ENCODE measurements at regions not wholly inside any gene's neighbourhood (a gene's known extent, or its start where the extent isn't known, plus 50 kb on each side); places are given as distances from the start of the nearest gene placed in this dataset.
A peak's percentile ranks its signal among the peaks of the same experiment; 100 is the strongest.
"Not testable (repeated sequence)": the region's sequence is repeated elsewhere in the genome, so short reads cannot be mapped to it uniquely, and the experiment has no call there.

DNA sequence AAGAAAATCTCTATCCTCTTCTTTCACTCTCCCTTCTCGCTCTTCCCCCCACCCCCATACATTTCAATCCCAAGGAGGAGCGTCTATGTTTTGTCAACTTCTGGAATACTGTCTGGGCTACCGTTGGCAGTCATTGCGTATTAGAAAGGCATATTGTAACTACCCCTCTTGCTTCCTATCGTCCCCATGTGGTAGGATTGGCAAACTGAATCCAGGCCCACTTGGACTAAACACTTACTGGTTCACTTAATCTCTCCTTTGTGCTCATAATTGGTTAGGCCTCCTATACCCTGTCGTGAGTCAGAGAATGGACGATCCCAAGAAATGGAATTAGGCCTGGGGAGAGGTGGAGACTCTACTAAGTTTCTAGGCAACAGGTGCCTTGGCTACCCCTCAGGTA, 68.8 kb upstream of the SLC8A3 start:
- DNase-seq (ENCODE audit: low spot score): no peak
- H3K4me3 ChIP-seq (ENCODE audit: severe bottlenecking): no peak overlapping the region
- H3K27me3 ChIP-seq (ENCODE audit: insufficient read depth, poor library complexity, severe bottlenecking): peaks cover 52% of the 10 kb centered on the region
- H3K27ac ChIP-seq (ENCODE audit: poor library complexity, severe bottlenecking): no peak overlapping the region
- H3K9me3 ChIP-seq (ENCODE audit: severe bottlenecking): no peaks in the 10 kb centered on the region
- ATAC-seq (ENCODE audit: low read depth): no peak
- TF ChIP-seq, protein P1, sequence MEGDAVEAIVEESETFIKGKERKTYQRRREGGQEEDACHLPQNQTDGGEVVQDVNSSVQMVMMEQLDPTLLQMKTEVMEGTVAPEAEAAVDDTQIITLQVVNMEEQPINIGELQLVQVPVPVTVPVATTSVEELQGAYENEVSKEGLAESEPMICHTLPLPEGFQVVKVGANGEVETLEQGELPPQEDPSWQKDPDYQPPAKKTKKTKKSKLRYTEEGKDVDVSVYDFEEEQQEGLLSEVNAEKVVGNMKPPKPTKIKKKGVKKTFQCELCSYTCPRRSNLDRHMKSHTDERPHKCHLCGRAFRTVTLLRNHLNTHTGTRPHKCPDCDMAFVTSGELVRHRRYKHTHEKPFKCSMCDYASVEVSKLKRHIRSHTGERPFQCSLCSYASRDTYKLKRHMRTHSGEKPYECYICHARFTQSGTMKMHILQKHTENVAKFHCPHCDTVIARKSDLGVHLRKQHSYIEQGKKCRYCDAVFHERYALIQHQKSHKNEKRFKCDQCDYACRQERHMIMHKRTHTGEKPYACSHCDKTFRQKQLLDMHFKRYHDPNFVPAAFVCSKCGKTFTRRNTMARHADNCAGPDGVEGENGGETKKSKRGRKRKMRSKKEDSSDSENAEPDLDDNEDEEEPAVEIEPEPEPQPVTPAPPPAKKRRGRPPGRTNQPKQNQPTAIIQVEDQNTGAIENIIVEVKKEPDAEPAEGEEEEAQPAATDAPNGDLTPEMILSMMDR (IDR thresholded peaks at IDR 0.05; ENCODE audit: poor library complexity, severe bottlenecking): peak; percentile 45
- no peaks in the 10 kb centered on the region for H3K36me3 ChIP-seq (ENCODE audit: low read depth)
- no peaks in the 10 kb centered on the region for H3K4me1 ChIP-seq (ENCODE audit: insufficient read depth, poor library complexity, severe bottlenecking)

DNA sequence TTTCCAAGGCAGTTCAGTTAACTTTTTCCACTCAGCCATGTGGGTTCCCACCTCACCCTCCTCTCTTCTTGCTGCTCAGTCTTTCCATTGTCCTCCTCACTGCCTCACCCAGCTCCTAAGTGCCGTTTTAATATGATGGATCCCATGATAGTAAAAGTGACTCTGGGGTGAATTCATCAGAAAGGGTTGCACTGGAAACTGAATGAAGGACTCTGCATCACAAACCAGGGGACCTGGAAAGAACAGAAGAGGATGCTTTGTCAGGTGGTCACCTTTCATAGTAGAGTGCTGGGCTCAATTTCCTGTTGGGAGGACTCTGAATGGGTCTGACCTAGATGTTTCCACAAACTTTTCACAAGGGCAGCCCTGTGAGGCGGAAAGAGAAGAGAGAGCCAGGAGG, 67.8 kb upstream of the SLC8A3 start:
- TF ChIP-seq, protein P1 (IDR thresholded peaks at IDR 0.05; ENCODE audit: poor library complexity, severe bottlenecking): no peak
- DNase-seq (ENCODE audit: low spot score) (no peak), ATAC-seq (ENCODE audit: low read depth) (no peak)
- H3K27me3 ChIP-seq (ENCODE audit: insufficient read depth, poor library complexity, severe bottlenecking): peaks cover 50% of the 10 kb centered on the region
- H3K36me3 ChIP-seq (ENCODE audit: low read depth): no peaks in the 10 kb centered on the region
- no peaks in the 10 kb centered on the region for H3K9me3 ChIP-seq (ENCODE audit: severe bottlenecking)
- no peak overlapping the region for H3K27ac ChIP-seq (ENCODE audit: poor library complexity, severe bottlenecking)
- no peak overlapping the region for H3K4me3 ChIP-seq (ENCODE audit: severe bottlenecking)
- no peaks in the 10 kb centered on the region for H3K4me1 ChIP-seq (ENCODE audit: insufficient read depth, poor library complexity, severe bottlenecking)

DNA sequence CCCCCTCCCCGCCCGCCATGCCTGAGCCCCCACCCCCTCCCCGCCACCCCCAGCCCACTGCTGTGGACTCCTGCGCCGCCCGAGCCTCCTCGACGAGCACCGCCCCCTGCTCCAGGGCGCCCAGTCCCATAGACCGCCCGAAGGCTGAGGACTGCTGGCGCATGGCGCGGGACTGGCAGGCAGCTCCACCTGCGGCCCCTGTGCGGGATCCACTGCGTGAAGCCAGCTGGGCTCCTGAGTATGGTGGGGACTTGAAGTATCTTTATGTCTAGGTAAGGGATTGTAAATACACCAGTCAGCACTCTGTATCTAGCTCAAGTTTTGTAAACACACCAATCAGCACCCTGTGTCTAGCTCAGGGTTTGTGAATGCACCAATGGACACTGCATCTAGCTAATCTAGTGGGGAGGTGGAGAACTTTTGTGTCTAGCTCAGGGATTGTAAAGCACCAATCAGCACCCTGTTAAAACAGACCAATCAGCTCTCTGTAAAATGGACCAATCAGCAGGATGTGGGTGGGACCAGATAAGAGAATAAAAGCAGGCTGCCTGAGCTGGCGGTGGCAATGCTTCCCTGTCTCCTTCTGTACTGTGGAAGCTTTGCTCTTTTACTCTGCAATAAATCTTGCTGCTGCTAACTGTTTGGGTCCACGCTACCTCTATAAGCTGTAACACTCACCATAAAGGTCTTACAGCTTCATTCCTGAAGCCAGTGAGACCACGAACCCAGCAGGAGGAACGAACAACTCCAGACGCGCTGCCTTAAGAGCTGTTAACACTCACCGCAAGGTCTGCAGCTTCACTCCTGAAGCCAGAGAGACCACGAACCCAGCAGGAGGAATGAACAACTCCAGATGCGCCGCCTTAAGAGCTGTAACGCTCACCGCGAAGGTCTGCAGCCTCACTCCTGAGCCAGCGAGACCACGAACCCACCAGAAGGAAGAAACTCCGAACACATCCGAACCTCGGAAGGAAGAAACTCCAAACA, 66.6 kb upstream of the SLC8A3 start:
- not testable (repeated sequence) for H3K36me3 ChIP-seq (ENCODE audit: low read depth); H3K4me1 ChIP-seq (ENCODE audit: insufficient read depth, poor library complexity, severe bottlenecking); H3K4me3 ChIP-seq (ENCODE audit: severe bottlenecking); ATAC-seq (ENCODE audit: low read depth); DNase-seq (ENCODE audit: low spot score); H3K27ac ChIP-seq (ENCODE audit: poor library complexity, severe bottlenecking); H3K9me3 ChIP-seq (ENCODE audit: severe bottlenecking)
- H3K27me3 ChIP-seq (ENCODE audit: insufficient read depth, poor library complexity, severe bottlenecking): peaks cover 40% of the 10 kb centered on the region

DNA sequence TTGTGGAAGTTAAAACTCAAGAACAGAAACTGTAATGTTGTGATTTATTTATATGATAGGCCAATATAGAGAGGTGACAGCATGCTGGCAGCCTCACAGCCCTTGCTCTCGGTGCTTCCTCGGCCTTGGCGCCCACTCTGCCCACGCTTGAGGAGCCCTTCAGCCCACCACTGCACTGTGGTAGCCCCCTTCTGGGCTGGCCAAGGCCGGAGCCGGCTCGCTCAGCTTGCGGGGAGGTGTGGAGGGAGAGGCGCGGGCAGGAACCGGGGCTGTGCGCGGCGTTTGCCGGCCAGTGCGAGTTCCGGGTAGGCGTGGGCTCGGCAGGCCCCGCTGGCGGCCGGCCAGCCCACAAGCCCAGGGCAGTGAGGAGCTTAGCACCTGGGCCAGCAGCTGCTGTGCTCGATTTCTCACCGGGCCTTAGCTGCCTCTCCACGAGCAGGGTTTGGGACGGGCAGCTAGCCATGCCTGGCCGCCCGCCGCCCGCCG, 65.8 kb upstream of the SLC8A3 start:
- Histone ChIP-seq H3K27me3 (ENCODE audit: insufficient read depth, poor library complexity, severe bottlenecking) (peaks cover 39% of the 10 kb centered on the region), H3K9me3 (ENCODE audit: severe bottlenecking) (no peaks in the 10 kb centered on the region), H3K4me3 (ENCODE audit: severe bottlenecking) (peak overlapping the region; percentile 27), H3K27ac (ENCODE audit: poor library complexity, severe bottlenecking) (no peak overlapping the region), H3K36me3 (ENCODE audit: low read depth) (no peaks in the 10 kb centered on the region), H3K4me1 (ENCODE audit: insufficient read depth, poor library complexity, severe bottlenecking) (no peaks in the 10 kb centered on the region)
- ATAC-seq (ENCODE audit: low read depth) (peak; percentile 95), DNase-seq (ENCODE audit: low spot score) (no peak)
- TF ChIP-seq, protein P1 (IDR thresholded peaks at IDR 0.05; ENCODE audit: poor library complexity, severe bottlenecking): no peak

DNA sequence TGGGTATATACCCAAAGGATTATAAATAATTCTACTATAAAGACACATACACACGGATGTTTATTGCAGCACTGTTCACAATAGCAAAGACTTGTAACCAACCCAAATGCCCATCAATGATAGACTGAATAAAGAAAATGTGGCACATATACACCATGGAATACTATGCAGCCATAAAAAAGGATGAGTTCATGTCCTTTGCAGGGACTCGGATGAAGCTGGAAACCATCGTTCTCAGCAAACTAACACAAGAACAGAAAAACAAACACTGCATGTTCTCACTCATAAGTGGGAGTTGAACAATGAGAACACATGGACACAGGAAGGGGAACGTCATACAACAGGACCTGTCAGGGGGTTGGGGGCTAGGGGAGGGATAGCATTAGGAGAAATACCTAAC, 64.8 kb upstream of the SLC8A3 start:
- not testable (repeated sequence) for H3K36me3 ChIP-seq (ENCODE audit: low read depth); H3K27ac ChIP-seq (ENCODE audit: poor library complexity, severe bottlenecking); ATAC-seq (ENCODE audit: low read depth); H3K4me1 ChIP-seq (ENCODE audit: insufficient read depth, poor library complexity, severe bottlenecking); H3K4me3 ChIP-seq (ENCODE audit: severe bottlenecking); H3K9me3 ChIP-seq (ENCODE audit: severe bottlenecking); DNase-seq (ENCODE audit: low spot score)
- peaks cover 48% of the 10 kb centered on the region for H3K27me3 ChIP-seq (ENCODE audit: insufficient read depth, poor library complexity, severe bottlenecking)
